HepG2 (cell line): ENCODE measurements at regions not wholly inside any gene's neighbourhood (a gene's known extent, or its start where the extent isn't known, plus 50 kb on each side); places are given as distances from the start of the nearest gene placed in this dataset.

ENCODE experiments used
- ARID5B ChIP-seq: IDR thresholded peaks from 2 replicates; pipeline ENCODE4 v1.4.0; 2020; ENCODE audit warnings: mild to moderate bottlenecking, missing genetic modification reagents
- EP300 ChIP-seq, 3 experiments: sonication (generic) in 1 of 3; formaldehyde crosslinking in 1 of 3; IDR thresholded peaks; 2 replicates each; pipeline versions ENCODE4 v1.5.1 to v1.6.1; 2011 to 2020; ENCODE audit warnings: low read depth in 2 of 3, low read length in 2 of 3, borderline replicate concordance in 1 of 3, improper control_type of control experiment in 1 of 3, mild to moderate bottlenecking in 1 of 3, missing genetic modification reagents in 1 of 3, moderate library complexity in 1 of 3
- FOXA1 ChIP-seq, 2 experiments: fragments of 450-650 bp in 1 of 2; sonication (generic) in 1 of 2; formaldehyde crosslinking in 1 of 2; IDR thresholded peaks; 2 replicates each; pipeline versions ENCODE4 v1.4.0 to v1.6.1; 2016 to 2020; ENCODE audit warnings: missing genetic modification reagents in 1 of 2
- FOXP1 ChIP-seq, 2 experiments: fragments of 450-650 bp in 1 of 2; IDR thresholded peaks; 2 replicates each; pipeline ENCODE4 v1.6.1; 2017 to 2018; ENCODE audit warnings: antibody characterized with exemption in 1 of 2
- HOMEZ ChIP-seq: IDR thresholded peaks from 2 replicates; pipeline ENCODE4 v1.6.1; 2016; ENCODE audit warnings: low read depth
- JUNB ChIP-seq: sonication (generic); formaldehyde crosslinking; IDR thresholded peaks from 2 replicates; pipeline ENCODE4 v1.8.0; 2022; ENCODE audit warnings: missing genetic modification reagents, mild to moderate bottlenecking, borderline replicate concordance
- KAT2B ChIP-seq: fragments of 150-350 bp; IDR thresholded peaks from 2 replicates; pipeline ENCODE4 v1.6.1; 2014; ENCODE audit warnings: low read depth, low read length, borderline replicate concordance
- KDM4B ChIP-seq: sonication (generic); formaldehyde crosslinking; IDR thresholded peaks from 2 replicates; pipeline ENCODE4 v1.4.0; 2020; ENCODE audit warnings: missing genetic modification reagents
- MXD4 ChIP-seq: IDR thresholded peaks from 2 replicates; pipeline ENCODE4 v1.6.1; 2016; ENCODE audit warnings: mild to moderate bottlenecking, missing biosample characterization, missing genetic modification reagents
- NR2F6 ChIP-seq, 2 experiments: IDR thresholded peaks; 2 replicates each; pipeline ENCODE4 v1.6.1; 2016; ENCODE audit warnings: antibody characterized with exemption in 1 of 2, mild to moderate bottlenecking in 1 of 2
- SMARCE1 ChIP-seq: fragments of 450-650 bp; IDR thresholded peaks from 2 replicates; pipeline ENCODE4 v1.6.1; 2017; ENCODE audit warnings: borderline replicate concordance
- SOX5 ChIP-seq: IDR thresholded peaks from 2 replicates; pipeline ENCODE4 v1.6.1; 2016; ENCODE audit warnings: borderline replicate concordance
- TEAD2 ChIP-seq: sonication (generic); formaldehyde crosslinking; IDR thresholded peaks from 2 replicates; pipeline ENCODE4 v1.9.0; 2021; ENCODE audit warnings: missing genetic modification reagents
- TEAD3 ChIP-seq: optimal IDR thresholded peaks from 2 replicates; pipeline ENCODE3; 2016; ENCODE audit warnings: borderline replicate concordance
- ZBTB26 ChIP-seq: IDR thresholded peaks from 2 replicates; pipeline ENCODE4 v1.6.1; 2016; ENCODE audit warnings: missing compliant biosample characterization, missing genetic modification reagents, borderline replicate concordance
- ZNF468 ChIP-seq: sonication (generic); formaldehyde crosslinking; IDR thresholded peaks from 2 replicates; pipeline ENCODE4 v1.8.0; 2022; ENCODE audit warnings: mild to moderate bottlenecking, moderate library complexity, missing genetic modification reagents
- ZNF646 ChIP-seq: sonication (generic); formaldehyde crosslinking; IDR thresholded peaks from 2 replicates; pipeline ENCODE4 v1.9.0; 2021; ENCODE audit warnings: mild to moderate bottlenecking, missing genetic modification reagents

GRCh38 chr16:72409423-72409822, 237.5 kb upstream of the PMFBP1 start (continued):
- TF ChIP-seq ZNF646 (CRISPR knock-in tag) (no peak), ZBTB26 (CRISPR knock-in tag) (peak; percentile 93), FOXA1 (IDR thresholded peaks at IDR 0.05) (no peak), FOXA1 (CRISPR knock-in tag; IDR thresholded peaks at IDR 0.05) (no peak), HOMEZ (CRISPR knock-in tag) (peak; percentile 80; the same call in 1 of the 2 replicates), FOXP1 (IDR thresholded peaks at IDR 0.05) (no peak), FOXP1 (CRISPR knock-in tag; IDR thresholded peaks at IDR 0.05) (peak; percentile 19; the same call in 1 of the 2 replicates), TEAD3 (CRISPR knock-in tag) (peak; percentile 55), EP300 (IDR thresholded peaks at IDR 0.05; ENCODE audit: low read depth in 2 of 2, low read length in 2 of 2) (peak in 1 of 2 experiments; percentile 13; a peak in 1 of 4 replicates), EP300 (CRISPR knock-in tag; IDR thresholded peaks at IDR 0.05; ENCODE audit: borderline replicate concordance) (no peak), KDM4B (CRISPR knock-in tag) (no peak), SOX5 (CRISPR knock-in tag) (peak; percentile 69; the same call in 1 of the 2 replicates), MXD4 (CRISPR knock-in tag) (no peak), ARID5B (0 out of 2 replicates have a peak, but pooled peaks have one; percentile 26), NR2F6 (IDR thresholded peaks at IDR 0.05) (peak; percentile 63), NR2F6 (CRISPR knock-in tag; IDR thresholded peaks at IDR 0.05) (peak; percentile 81), SMARCE1 (no peak), JUNB (no peak), ZNF468 (CRISPR knock-in tag) (no peak), TEAD2 (CRISPR knock-in tag) (no peak), KAT2B (no peak)
